Activated T-cell treated with anti-CD3 and anti-CD28 coated beads, Interleukin-2, amount 50 U/mL, for 72 hours (primary cell): ENCODE measurements at regions not wholly inside any gene's neighbourhood (a gene's known extent, or its start where the extent isn't known, plus 50 kb on each side); places are given as distances from the start of the nearest gene placed in this dataset.
"Not testable (repeated sequence)": the region's sequence is repeated elsewhere in the genome, so short reads cannot be mapped to it uniquely, and the experiment has no call there.

Experiments used
- ATAC-seq, 2 donors: fragments of 150-1000 bp; cut with Tn5 transposase; replicated peaks in 1 of 2; 2 replicates each; pipeline ENCODE4 v1.10.0; 2021; ENCODE audit warnings: moderate library complexity in 2 of 2, mild to moderate bottlenecking in 1 of 2
- DNase-seq, 2 donors: peaks; one replicate each; pipeline ENCODE4 v3.0.0; 2021 to 2022; ENCODE audit warnings: mixed read lengths in 1 of 2
- H3K27ac Mint-ChIP-seq: one replicate; pipeline ENCODE4 v1.8.0; 2022; ENCODE audit warnings: mild to moderate bottlenecking, moderate library complexity, mixed read lengths
- H3K27me3 Mint-ChIP-seq: one replicate; pipeline ENCODE4 v1.8.0; 2022; ENCODE audit warnings: low read depth, mixed read lengths
- H3K36me3 Mint-ChIP-seq, 2 donors: one replicate each; pipeline ENCODE4 v1.8.0; 2022; ENCODE audit warnings: mixed read lengths in 2 of 2, mild to moderate bottlenecking in 1 of 2; ENCODE audit not compliant: insufficient read depth in 2 of 2
- H3K4me1 Mint-ChIP-seq: one replicate; pipeline ENCODE4 v1.8.0; 2022; ENCODE audit warnings: low read depth, mixed read lengths
- H3K4me3 Mint-ChIP-seq, 2 donors: one replicate each; pipeline ENCODE4 v1.8.0; 2022; ENCODE audit warnings: mild to moderate bottlenecking in 2 of 2, mixed read lengths in 2 of 2, moderate library complexity in 2 of 2
- H3K9me3 Mint-ChIP-seq, 2 donors: one replicate each; pipeline ENCODE4 v1.8.0; 2022; ENCODE audit warnings: mixed read lengths in 2 of 2

DNA sequence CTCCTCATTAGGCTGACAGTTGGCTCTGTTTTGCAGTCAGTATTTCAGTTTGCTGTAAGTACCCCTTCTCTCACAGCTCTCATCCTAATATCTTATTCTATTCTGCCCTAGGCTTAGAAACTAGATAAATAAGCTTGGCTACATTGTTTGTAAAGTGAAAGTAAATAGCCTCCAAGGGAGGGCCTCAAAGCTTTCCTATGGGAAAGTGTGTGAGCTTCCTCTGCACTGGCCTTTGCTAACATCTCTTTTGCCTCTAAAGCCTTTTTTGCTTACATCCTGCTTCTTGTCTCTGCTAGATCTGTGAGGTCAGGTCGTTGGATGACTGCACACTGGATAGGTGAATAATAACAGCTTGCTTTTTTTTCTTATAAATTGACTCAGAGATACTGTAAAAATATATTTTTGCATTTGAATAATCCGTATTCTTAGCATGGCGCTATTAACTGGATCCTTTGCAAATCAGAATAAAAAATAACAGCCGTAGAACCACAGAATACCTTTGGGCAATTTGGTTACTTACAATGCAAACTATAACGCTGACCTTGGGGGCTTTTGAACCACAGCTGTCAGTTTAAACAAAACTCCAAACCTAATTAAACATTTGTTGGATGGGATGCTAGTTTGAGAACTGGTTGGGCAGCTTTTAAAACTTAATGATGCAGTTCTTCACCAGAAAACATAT lies 55.1 kb downstream of the TTC6 start:
- H3K27me3 Mint-ChIP-seq = no peaks in the 10 kb centered on the region
- no peak overlapping the region for H3K4me3 Mint-ChIP-seq
- H3K9me3 Mint-ChIP-seq = no peaks in the 10 kb centered on the region
- no peaks in the 10 kb centered on the region for H3K4me1 Mint-ChIP-seq
- no peaks in the 10 kb centered on the region for H3K36me3 Mint-ChIP-seq
- H3K27ac Mint-ChIP-seq = no peak overlapping the region
- no peak for DNase-seq
- ATAC-seq = no peak

DNA sequence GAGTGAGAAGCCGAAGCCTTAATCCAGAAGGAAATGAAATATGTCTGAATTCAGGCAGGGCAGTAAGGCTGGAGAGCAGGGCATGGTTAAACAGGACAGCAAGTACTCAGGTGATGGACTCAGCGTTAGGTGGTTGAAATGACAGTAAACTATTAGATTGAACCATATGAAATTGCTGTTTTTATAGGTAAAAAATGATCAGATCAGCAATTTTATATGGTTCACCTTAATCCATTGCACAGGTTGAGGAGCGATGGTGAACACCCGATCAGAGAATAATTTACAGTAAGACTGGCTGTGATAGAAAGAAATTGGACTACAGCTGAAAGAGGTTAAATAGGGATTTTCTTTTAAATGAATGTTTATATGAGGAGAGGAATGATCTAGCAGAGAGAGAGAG lies 56.6 kb downstream of the TTC6 start:
- Mint-ChIP-seq H3K27me3 (no peaks in the 10 kb centered on the region), H3K9me3 (peaks cover 0 to 3% of the 10 kb centered on the region in 2 donors), H3K27ac (no peak overlapping the region), H3K4me3 (no peak overlapping the region), H3K36me3 (no peaks in the 10 kb centered on the region), H3K4me1 (no peaks in the 10 kb centered on the region)
- no peak for ATAC-seq
- no peak for DNase-seq

DNA sequence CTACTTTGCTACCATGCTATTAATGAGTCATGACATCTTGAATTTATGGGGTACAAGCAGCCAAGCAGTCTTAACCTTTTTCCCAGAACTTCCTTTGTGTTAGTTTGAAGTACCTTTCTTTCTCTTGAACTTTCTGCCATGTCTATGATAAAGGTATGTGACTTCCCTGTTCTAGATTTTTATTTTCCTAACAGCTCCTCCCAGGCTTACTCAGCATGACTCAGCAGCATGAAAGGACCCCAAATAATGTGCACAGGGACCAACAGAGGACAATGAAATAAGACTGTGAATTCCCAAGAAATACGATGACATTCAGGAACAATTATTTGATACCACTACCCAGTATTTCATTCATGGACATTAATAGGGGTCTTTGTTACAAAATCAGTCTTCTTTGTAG lies 60.0 kb downstream of the TTC6 start:
- peaks cover 2 to 3% of the 10 kb centered on the region in 2 donors for H3K9me3 Mint-ChIP-seq
- H3K4me3 Mint-ChIP-seq = no peak overlapping the region
- DNase-seq (no peak), ATAC-seq (no peak)
- no peaks in the 10 kb centered on the region for H3K27me3 Mint-ChIP-seq
- no peaks in the 10 kb centered on the region for H3K36me3 Mint-ChIP-seq
- no peaks in the 10 kb centered on the region for H3K4me1 Mint-ChIP-seq
- H3K27ac Mint-ChIP-seq = no peak overlapping the region

DNA sequence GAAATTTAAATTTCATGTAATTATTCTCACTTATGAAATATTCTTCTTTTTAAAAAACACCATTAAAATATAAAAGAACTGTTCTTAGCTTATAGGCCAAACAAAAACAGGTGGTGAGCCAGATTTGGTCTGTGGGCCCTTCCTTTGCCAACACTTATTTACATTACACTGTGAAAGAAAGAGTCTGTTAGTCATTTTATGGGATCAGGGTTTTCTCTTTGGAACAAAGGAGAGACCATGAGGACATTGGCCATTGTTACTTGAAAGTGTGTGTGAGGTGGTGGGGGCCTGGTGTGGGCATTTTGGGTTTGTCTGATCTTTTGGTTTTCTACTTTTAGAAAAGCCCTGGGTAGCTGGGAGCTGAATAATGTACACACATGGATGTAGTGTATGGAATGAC lies 62.7 kb downstream of the TTC6 start:
- Mint-ChIP-seq H3K9me3 (peaks cover 3 to 8% of the 10 kb centered on the region in 2 donors), H3K4me1 (no peaks in the 10 kb centered on the region), H3K4me3 (no peak overlapping the region), H3K27me3 (no peaks in the 10 kb centered on the region), H3K27ac (no peak overlapping the region), H3K36me3 (no peaks in the 10 kb centered on the region)
- no peak for ATAC-seq
- no peak for DNase-seq

DNA sequence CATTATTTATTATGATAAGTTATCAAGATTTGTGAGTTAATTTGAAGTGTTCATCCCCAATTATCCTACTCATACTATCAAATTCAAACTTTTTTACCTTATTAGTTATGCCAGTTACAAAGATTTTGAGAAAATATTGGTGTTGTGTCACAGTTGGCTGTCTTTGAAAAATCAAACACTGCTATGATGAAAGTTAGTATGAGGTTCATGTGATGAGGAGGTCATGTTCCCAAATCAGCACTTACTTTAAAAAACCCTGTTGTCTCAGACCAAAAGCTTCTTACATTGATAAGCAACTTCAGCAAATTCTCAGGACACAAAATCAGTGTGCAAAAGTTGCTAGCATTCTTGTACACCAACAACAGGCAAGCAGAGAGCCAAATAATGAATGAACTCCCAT lies 68.1 kb downstream of the TTC6 start:
- no peak for ATAC-seq
- Mint-ChIP-seq H3K4me1 (no peaks in the 10 kb centered on the region), H3K4me3 (no peak overlapping the region), H3K36me3 (no peaks in the 10 kb centered on the region), H3K27ac (no peak overlapping the region), H3K9me3 (peaks cover 3 to 8% of the 10 kb centered on the region in 2 donors), H3K27me3 (no peaks in the 10 kb centered on the region)
- DNase-seq = no peak

DNA sequence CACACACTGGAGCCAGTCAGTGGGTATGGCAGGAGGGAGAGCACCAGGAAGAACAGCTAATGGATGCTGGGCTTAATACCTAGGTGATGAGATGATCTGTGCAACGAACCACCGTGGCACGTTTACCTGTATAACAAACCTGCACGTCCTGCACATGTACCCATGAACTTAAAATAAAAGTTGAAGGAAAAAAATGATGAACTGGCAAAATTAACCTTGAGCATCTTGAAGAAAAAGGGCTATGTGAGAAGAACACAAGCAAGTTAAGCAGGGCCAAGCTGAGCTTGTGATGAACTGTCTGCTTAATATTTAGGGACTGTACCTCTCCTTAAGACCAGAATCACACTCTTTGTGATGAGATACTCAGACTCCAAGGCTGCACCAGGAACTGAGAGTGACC lies 70.0 kb downstream of the TTC6 start:
- Mint-ChIP-seq H3K4me3 (no peak overlapping the region), H3K27ac (no peak overlapping the region), H3K36me3 (no peaks in the 10 kb centered on the region), H3K4me1 (no peaks in the 10 kb centered on the region), H3K27me3 (no peaks in the 10 kb centered on the region), H3K9me3 (peaks cover 3 to 7% of the 10 kb centered on the region in 2 donors)
- DNase-seq (no peak), ATAC-seq (no peak)

DNA sequence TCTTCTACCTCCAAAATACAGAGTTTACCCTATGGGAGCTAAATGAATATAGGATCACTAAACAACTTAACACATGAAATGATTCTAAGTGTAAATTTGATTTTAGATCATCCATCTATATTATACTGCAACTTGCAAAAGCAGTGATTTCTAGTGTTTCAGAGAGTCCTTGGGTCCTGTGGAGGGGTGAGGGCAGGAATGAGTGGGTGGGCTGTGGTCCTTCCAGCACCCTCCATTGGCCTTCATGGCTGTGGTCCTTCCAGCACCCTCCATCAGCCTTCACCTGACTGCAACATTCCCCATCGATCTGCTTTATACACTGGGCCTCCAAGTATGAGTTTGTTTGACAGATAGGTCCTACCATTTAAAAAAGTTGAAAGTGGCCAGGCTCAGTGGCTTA lies 70.5 kb downstream of the TTC6 start:
- Mint-ChIP-seq H3K4me3 (no peak overlapping the region), H3K36me3 (no peaks in the 10 kb centered on the region), H3K4me1 (no peaks in the 10 kb centered on the region), H3K9me3 (peaks cover 3 to 4% of the 10 kb centered on the region in 2 donors), H3K27me3 (no peaks in the 10 kb centered on the region), H3K27ac (no peak overlapping the region)
- DNase-seq (no peak), ATAC-seq (no peak)

DNA sequence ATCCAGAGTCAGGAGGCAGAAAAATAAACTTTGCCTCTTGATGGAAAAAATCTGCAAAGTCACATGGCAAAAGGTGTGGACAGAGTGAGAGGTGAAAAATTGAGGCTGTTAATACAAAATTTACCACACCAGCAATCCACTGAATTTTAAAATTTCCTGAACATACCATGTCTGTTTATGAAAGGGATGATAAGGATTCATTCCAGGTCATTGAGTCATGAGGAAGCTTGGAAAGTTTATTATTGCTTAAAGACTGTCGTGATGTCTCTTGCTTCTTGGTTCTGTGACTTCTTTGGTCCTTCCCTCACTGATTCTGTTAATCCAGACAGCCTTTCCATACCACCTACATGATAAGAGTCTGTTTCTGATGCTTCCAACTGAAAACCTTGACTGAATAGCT lies 73.2 kb downstream of the TTC6 start:
- DNase-seq (no peak), ATAC-seq (no peak)
- no peak overlapping the region for H3K27ac Mint-ChIP-seq
- no peaks in the 10 kb centered on the region for H3K36me3 Mint-ChIP-seq
- H3K4me3 Mint-ChIP-seq = no peak overlapping the region
- H3K9me3 Mint-ChIP-seq = peaks cover 2 to 3% of the 10 kb centered on the region in 2 donors
- H3K27me3 Mint-ChIP-seq = no peaks in the 10 kb centered on the region
- no peaks in the 10 kb centered on the region for H3K4me1 Mint-ChIP-seq

DNA sequence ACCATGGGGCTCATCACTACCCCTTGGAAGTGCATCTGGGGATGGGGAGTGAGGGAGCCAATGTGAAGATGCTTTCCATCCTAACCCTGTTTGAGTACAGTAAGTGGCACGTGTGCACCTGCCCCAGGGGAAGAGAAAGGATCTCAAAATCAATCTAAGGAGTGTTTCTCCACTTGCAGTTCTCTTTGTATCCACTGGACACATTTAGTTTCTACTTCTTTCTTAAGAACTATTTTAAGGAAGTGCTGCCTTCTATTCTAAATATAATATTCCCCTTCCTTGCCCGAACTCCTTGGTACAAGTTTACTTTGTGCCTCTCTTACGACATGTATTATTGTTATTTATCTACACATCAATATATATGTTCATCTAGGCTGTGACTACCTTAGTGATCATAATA lies 73.8 kb downstream of the TTC6 start:
- Mint-ChIP-seq H3K36me3 (no peaks in the 10 kb centered on the region), H3K9me3 (peaks cover 2 to 3% of the 10 kb centered on the region in 2 donors), H3K4me3 (no peak overlapping the region), H3K4me1 (no peaks in the 10 kb centered on the region), H3K27me3 (no peaks in the 10 kb centered on the region), H3K27ac (no peak overlapping the region)
- DNase-seq (no peak), ATAC-seq (no peak)

DNA sequence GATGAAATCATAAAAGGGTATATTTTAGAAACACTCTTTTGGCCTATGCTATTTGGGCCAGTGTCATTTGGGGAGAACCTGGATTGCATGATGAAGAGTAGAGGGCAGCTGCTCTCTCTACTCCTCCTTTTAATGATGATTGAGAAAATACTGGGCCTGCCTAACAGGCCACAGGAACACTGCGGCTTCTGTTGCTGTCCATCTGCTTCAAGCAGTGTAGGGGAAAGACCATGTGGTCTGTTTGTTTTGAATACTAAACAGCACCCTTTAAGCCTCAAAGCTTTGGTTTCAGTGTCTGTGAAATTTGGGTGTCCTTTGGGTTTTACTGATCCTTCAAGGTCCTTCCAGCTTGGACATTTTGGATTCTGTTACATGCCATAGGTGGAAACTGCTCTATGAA lies 78.0 kb downstream of the TTC6 start:
- DNase-seq (no peak), ATAC-seq (no peak)
- Mint-ChIP-seq H3K4me3 (no peak overlapping the region), H3K9me3 (no peaks in the 10 kb centered on the region), H3K27me3 (no peaks in the 10 kb centered on the region), H3K36me3 (no peaks in the 10 kb centered on the region), H3K4me1 (no peaks in the 10 kb centered on the region), H3K27ac (no peak overlapping the region)

DNA sequence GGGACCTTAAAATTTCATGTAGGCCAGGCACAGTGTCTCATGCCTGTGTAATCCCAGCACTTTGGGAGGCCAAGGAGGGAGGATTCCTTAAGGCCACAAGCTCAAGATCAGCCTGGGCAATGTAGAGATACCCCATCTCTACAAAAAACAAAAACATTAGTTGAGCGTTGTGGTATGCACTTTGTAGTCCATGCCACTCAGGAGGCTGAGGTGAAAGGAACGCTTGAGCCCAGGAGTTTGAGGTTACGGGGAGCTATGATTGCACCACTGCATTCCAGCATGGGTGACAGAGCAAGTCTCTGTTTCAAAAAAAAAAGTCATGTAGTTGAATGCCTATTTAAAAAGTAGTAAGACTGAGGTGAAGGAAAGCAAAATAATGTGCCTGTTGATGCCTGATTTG lies 83.5 kb downstream of the TTC6 start:
- H3K4me1 Mint-ChIP-seq = no peaks in the 10 kb centered on the region
- DNase-seq (no peak), ATAC-seq (no peak)
- H3K27me3 Mint-ChIP-seq = no peaks in the 10 kb centered on the region
- no peak overlapping the region for H3K4me3 Mint-ChIP-seq
- H3K36me3 Mint-ChIP-seq = no peaks in the 10 kb centered on the region
- peaks cover 0 to 1% of the 10 kb centered on the region in 2 donors for H3K9me3 Mint-ChIP-seq
- H3K27ac Mint-ChIP-seq = no peak overlapping the region

DNA sequence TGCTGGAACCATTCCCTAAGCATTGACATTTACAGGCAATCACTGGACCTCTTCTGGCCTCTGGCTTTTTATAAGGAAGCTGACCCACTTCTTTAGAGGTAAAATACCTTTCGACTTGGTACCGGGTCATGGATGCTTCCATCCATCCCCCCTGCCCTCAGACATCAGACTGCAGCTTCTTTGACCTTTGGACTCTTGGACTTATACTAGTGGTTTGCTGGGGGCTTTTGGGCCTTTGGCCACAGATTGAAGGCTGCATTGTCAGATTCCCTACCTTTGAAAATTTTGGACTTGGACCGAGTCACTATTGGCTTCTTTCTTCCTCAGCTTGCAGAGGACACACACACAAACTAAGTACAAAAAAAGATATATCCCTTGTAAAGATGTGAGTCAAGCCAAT lies 86.1 kb downstream of the TTC6 start:
- no peak overlapping the region for H3K27ac Mint-ChIP-seq
- DNase-seq (no peak), ATAC-seq (no peak)
- peaks cover 3 to 6% of the 10 kb centered on the region in 2 donors for H3K9me3 Mint-ChIP-seq
- H3K4me3 Mint-ChIP-seq = no peak overlapping the region
- H3K27me3 Mint-ChIP-seq = no peaks in the 10 kb centered on the region
- no peaks in the 10 kb centered on the region for H3K4me1 Mint-ChIP-seq
- H3K36me3 Mint-ChIP-seq = peaks cover 0 to 2% of the 10 kb centered on the region in 2 donors

DNA sequence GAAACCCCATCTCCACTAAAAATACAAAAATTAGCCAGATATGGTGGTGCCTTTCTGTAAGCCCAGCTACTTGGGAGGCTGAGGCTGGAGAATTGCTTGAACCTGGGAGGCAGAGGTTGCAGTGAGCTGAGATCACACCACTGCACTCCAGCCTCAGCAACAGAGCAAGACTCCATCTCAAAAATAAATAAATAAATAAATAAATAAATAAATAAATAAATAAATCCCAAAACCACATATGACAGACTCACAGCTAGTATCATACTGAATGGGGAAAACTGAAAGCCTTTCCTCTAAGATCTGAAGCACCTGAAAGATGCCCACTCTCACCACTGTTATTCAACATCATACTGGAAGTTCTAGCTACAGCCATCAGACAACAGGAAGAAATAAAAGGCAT lies 97.3 kb downstream of the TTC6 start:
- ATAC-seq, DNase-seq, H3K27ac Mint-ChIP-seq, H3K4me1 Mint-ChIP-seq, H3K4me3 Mint-ChIP-seq, H3K36me3 Mint-ChIP-seq, H3K27me3 Mint-ChIP-seq: not testable (repeated sequence)
- H3K9me3 Mint-ChIP-seq = peaks cover 3 to 23% of the 10 kb centered on the region in 2 donors

DNA sequence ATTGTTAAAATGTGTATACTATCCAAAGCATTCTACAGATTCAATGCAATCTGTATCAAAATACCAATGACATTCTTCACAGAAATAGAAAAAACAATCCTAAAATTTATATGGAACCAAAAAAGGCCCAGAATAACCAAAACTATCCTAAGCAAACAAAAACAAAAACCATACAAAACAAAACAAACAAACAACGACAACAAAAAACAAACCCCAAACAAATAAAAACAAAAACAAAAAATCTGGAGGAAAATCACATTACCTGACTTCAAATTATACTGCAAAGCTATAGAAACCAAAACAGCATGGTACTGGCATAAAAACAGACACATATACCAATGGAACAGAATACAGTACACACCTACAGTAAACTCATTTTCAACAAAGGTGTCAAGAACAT lies 98.0 kb downstream of the TTC6 start:
- H3K27ac Mint-ChIP-seq, H3K4me3 Mint-ChIP-seq, H3K4me1 Mint-ChIP-seq, DNase-seq, H3K27me3 Mint-ChIP-seq, H3K36me3 Mint-ChIP-seq, ATAC-seq: not testable (repeated sequence)
- H3K9me3 Mint-ChIP-seq = peaks cover 3 to 21% of the 10 kb centered on the region in 2 donors
